KG1 (cell line): ENCODE measurements at regions not wholly inside any gene's neighbourhood (a gene's known extent, or its start where the extent isn't known, plus 50 kb on each side); places are given as distances from the start of the nearest gene placed in this dataset.

ENCODE experiments used
- DNase-seq: peaks from one replicate; lab custom pipeline; 2025; lab: John Stamatoyannopoulos, UW

- DNase-seq: no peak
Observed at GRCh38 chr21:43317959-43318358, 109.0 kb downstream of the SIK1 start.

- DNase-seq: no peak
Observed at GRCh38 chr21:43317254-43317748, 109.6 kb downstream of the SIK1 start.

GRCh38 chr21:43316156-43316845, 110.6 kb downstream of the SIK1 start:
- DNase-seq: no peak

- no peak for DNase-seq
Observed at GRCh38 chr21:43315244-43316137, 111.4 kb downstream of the SIK1 start.

GRCh38 chr21:43313939-43314405, 113.0 kb downstream of the SIK1 start:
- DNase-seq: no peak

GRCh38 chr21:43313221-43313938, 113.6 kb downstream of the SIK1 start:
- no peak for DNase-seq

- no peak for DNase-seq
Observed at GRCh38 chr21:43312751-43313169, 114.2 kb downstream of the SIK1 start.

- DNase-seq: no peak
Observed at GRCh38 chr21:43312011-43312410, 114.9 kb downstream of the SIK1 start.

- no peak for DNase-seq
Observed at GRCh38 chr21:43311301-43311817, 115.6 kb downstream of the SIK1 start.

- DNase-seq: no peak
Observed at GRCh38 chr21:43308815-43309283, 118.1 kb downstream of the SIK1 start.

GRCh38 chr21:43308101-43308814, 118.7 kb downstream of the SIK1 start:
- DNase-seq: no peak

- DNase-seq: no peak
Observed at GRCh38 chr21:43307677-43308070, 119.3 kb downstream of the SIK1 start.

GRCh38 chr21:43306911-43307676, 119.8 kb downstream of the SIK1 start:
- no peak for DNase-seq

GRCh38 chr21:43306391-43306790, 120.5 kb downstream of the SIK1 start:
- DNase-seq: no peak

GRCh38 chr21:43305811-43306311, 121.1 kb downstream of the SIK1 start:
- no peak for DNase-seq

GRCh38 chr21:43305336-43305665, 121.6 kb downstream of the SIK1 start:
- no peak for DNase-seq

- DNase-seq: no peak
Observed at GRCh38 chr21:43304621-43305335, 122.2 kb downstream of the SIK1 start.

GRCh38 chr21:43304206-43304605, 122.7 kb downstream of the SIK1 start:
- no peak for DNase-seq

- DNase-seq: no peak
Observed at GRCh38 chr21:43303275-43304178, 123.4 kb downstream of the SIK1 start.
